ENCODE measurements at regions not wholly inside any gene's neighbourhood (a gene's known extent, or its start where the extent isn't known, plus 50 kb on each side); places are given as distances from the start of the nearest gene placed in this dataset.

DNA sequence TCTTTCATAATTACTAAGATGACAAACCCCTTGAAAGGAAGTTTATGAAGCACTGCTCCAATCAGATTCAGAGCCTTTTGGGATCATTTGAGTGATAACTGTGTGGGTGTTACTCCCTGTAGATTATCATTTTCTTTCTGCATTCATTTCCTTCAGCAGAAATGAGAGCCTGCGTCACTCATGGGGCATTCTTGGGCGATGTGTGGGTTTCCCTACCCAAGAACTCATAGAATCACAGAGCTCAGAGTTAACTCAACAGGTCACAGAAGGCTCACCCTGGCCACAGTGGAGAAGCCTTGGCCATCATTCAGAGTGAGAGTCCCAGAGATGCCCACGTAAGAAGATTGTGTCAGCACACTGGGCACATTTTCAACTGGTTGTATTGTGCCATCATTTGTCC is 401.9 kb downstream of the TLE4 start:
- TF ChIP-seq, protein P1, sequence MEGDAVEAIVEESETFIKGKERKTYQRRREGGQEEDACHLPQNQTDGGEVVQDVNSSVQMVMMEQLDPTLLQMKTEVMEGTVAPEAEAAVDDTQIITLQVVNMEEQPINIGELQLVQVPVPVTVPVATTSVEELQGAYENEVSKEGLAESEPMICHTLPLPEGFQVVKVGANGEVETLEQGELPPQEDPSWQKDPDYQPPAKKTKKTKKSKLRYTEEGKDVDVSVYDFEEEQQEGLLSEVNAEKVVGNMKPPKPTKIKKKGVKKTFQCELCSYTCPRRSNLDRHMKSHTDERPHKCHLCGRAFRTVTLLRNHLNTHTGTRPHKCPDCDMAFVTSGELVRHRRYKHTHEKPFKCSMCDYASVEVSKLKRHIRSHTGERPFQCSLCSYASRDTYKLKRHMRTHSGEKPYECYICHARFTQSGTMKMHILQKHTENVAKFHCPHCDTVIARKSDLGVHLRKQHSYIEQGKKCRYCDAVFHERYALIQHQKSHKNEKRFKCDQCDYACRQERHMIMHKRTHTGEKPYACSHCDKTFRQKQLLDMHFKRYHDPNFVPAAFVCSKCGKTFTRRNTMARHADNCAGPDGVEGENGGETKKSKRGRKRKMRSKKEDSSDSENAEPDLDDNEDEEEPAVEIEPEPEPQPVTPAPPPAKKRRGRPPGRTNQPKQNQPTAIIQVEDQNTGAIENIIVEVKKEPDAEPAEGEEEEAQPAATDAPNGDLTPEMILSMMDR (IDR thresholded peaks at IDR 0.05): no peak
- TF ChIP-seq POLR2A (IDR thresholded peaks at IDR 0.05): no peak

Data from body of pancreas (tissue), 4 donors.